PC-3 (cell line): ENCODE measurements at regions not wholly inside any gene's neighbourhood (a gene's known extent, or its start where the extent isn't known, plus 50 kb on each side); places are given as distances from the start of the nearest gene placed in this dataset.

ENCODE experiments used
- EZH2 ChIP-seq: fragments of 300-600 bp; sonication (generic); IDR thresholded peaks from one replicate; pipeline ENCODE4 v1.6.1; 2017; ENCODE audit warnings: antibody characterized with exemption, mild to moderate bottlenecking, low read length; ENCODE audit not compliant: unreplicated experiment
- EZH2phosphoT487 ChIP-seq: fragments of 300-600 bp; sonication (generic); IDR thresholded peaks from 2 replicates; pipeline ENCODE4 v1.6.1; 2018; ENCODE audit warnings: mild to moderate bottlenecking, antibody characterized with exemption, low read length, borderline replicate concordance
- TF ChIP-seq, protein P1 (sequence below): fragments of 300-600 bp; sonication (generic); conservative IDR thresholded peaks from 2 replicates; pipeline ENCODE4 v1.5.1; 2017; ENCODE audit warnings: antibody characterized with exemption, low read depth, mild to moderate bottlenecking, low read length

DNA sequence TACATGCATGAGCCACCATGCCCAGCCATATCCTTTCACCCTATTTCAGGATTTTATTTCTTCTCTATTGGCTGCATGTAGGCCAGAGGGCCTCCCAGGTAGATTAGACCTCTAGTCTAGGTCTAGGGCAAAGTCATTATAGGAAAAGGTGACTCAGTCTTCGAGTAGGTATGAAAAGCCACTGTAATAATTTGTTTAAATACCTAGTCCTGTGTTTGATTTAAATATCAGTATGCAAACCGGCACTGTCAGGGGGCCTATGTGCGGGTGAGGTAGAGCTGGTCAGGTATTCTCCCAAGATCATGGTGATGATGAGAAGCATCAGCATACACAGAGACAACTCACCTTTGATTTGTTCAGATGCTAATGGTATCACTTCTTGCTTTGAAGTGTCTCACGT is 101.4 kb upstream of the UMPS start:
- no peak for TF ChIP-seq EZH2
- TF ChIP-seq, protein P1, sequence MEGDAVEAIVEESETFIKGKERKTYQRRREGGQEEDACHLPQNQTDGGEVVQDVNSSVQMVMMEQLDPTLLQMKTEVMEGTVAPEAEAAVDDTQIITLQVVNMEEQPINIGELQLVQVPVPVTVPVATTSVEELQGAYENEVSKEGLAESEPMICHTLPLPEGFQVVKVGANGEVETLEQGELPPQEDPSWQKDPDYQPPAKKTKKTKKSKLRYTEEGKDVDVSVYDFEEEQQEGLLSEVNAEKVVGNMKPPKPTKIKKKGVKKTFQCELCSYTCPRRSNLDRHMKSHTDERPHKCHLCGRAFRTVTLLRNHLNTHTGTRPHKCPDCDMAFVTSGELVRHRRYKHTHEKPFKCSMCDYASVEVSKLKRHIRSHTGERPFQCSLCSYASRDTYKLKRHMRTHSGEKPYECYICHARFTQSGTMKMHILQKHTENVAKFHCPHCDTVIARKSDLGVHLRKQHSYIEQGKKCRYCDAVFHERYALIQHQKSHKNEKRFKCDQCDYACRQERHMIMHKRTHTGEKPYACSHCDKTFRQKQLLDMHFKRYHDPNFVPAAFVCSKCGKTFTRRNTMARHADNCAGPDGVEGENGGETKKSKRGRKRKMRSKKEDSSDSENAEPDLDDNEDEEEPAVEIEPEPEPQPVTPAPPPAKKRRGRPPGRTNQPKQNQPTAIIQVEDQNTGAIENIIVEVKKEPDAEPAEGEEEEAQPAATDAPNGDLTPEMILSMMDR, result no peak
- TF ChIP-seq EZH2phosphoT487, result no peak
